ENCODE measurements at regions not wholly inside any gene's neighbourhood (a gene's known extent, or its start where the extent isn't known, plus 50 kb on each side); places are given as distances from the start of the nearest gene placed in this dataset.

- ATAC-seq (replicated peaks in 1 of 2) (no peak), DNase-seq (no peak)
- H3K4me3 Mint-ChIP-seq, result no peak overlapping the region
- H3K9me3 Mint-ChIP-seq, result peaks cover 6 to 7% of the 10 kb centered on the region in 2 donors
- H3K27me3 Mint-ChIP-seq (ENCODE audit: low read depth), result no peaks in the 10 kb centered on the region
- no peak overlapping the region for H3K27ac Mint-ChIP-seq
- no peaks in the 10 kb centered on the region for H3K36me3 Mint-ChIP-seq (ENCODE audit: insufficient read depth in 2 of 2)
- H3K4me1 Mint-ChIP-seq (ENCODE audit: low read depth), result no peaks in the 10 kb centered on the region
These were observed 570.0 kb downstream of the MMUT start for GRCh38 chr6:48893048-48893447.

GRCh38 chr6:48891308-48891707, 571.7 kb downstream of the MMUT start:
- Mint-ChIP-seq H3K27ac (no peak overlapping the region), H3K27me3 (ENCODE audit: low read depth) (no peaks in the 10 kb centered on the region), H3K9me3 (peaks cover 1 to 7% of the 10 kb centered on the region in 2 donors), H3K4me1 (ENCODE audit: low read depth) (no peaks in the 10 kb centered on the region), H3K36me3 (ENCODE audit: insufficient read depth in 2 of 2) (no peaks in the 10 kb centered on the region), H3K4me3 (no peak overlapping the region)
- ATAC-seq (replicated peaks in 1 of 2), result no peak
- DNase-seq, result no peak

- Mint-ChIP-seq H3K4me1 (ENCODE audit: low read depth) (no peaks in the 10 kb centered on the region), H3K9me3 (peaks cover 1 to 7% of the 10 kb centered on the region in 2 donors), H3K4me3 (no peak overlapping the region)
These were observed 573.6 kb downstream of the MMUT start for GRCh38 chr6:48889429-48889828.

DNA sequence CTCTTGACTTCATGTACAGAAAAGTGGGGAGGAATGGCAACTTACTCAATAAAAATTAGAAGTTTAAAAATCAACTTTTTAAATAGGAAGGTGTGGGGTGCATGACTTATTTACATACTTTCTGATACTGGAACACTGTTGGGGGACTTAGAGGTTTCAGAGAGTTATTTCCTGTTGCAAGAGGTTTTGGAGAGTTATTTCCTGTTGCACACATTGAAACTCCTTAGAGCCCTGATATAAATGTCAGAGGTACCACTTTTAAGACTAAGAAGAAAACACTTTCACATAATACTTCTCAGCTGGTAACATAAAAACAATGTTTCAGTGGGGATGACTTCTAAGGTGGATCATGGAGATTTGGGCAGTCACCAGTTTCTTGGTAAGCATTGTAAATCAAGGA, 579.9 kb downstream of the MMUT start:
- ATAC-seq (replicated peaks in 1 of 2), result no peak
- Mint-ChIP-seq H3K9me3 (peaks cover 4 to 8% of the 10 kb centered on the region in 2 donors), H3K4me1 (ENCODE audit: low read depth) (no peaks in the 10 kb centered on the region), H3K27me3 (ENCODE audit: low read depth) (no peaks in the 10 kb centered on the region), H3K4me3 (no peak overlapping the region), H3K27ac (no peak overlapping the region), H3K36me3 (ENCODE audit: insufficient read depth in 2 of 2) (no peaks in the 10 kb centered on the region)
- DNase-seq, result no peak

More at GRCh38 chr6:48889429-48889828, 573.6 kb downstream of the MMUT start:
- DNase-seq (no peak), ATAC-seq (replicated peaks in 1 of 2) (no peak)
- Mint-ChIP-seq H3K27me3 (ENCODE audit: low read depth) (no peaks in the 10 kb centered on the region), H3K36me3 (ENCODE audit: insufficient read depth in 2 of 2) (no peaks in the 10 kb centered on the region), H3K27ac (no peak overlapping the region)

DNA sequence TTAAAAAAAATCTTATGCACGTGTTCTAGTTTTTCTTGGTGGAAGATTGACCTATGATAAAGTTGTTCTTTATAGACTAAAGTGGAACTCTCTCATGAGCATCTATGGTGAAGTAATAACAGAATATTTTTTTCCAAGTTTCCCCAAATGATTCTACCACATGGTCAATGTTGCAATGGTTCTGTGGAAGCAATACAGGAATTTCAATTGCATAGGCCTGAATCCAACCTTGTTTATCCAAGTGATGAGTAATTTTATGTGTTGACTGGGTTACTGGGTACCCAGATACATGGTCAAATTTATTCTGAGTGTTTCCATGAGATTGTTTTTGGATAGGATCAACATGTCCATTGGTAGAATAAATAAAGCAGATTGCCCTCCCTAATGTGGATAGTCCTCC, 581.5 kb downstream of the MMUT start:
- ATAC-seq (replicated peaks in 1 of 2), result no peak
- H3K27ac Mint-ChIP-seq, result no peak overlapping the region
- H3K4me3 Mint-ChIP-seq, result no peak overlapping the region
- no peaks in the 10 kb centered on the region for H3K27me3 Mint-ChIP-seq (ENCODE audit: low read depth)
- peaks cover 4 to 8% of the 10 kb centered on the region in 2 donors for H3K9me3 Mint-ChIP-seq
- DNase-seq, result no peak
- no peaks in the 10 kb centered on the region for H3K36me3 Mint-ChIP-seq (ENCODE audit: insufficient read depth in 2 of 2)
- H3K4me1 Mint-ChIP-seq (ENCODE audit: low read depth), result no peaks in the 10 kb centered on the region

DNA sequence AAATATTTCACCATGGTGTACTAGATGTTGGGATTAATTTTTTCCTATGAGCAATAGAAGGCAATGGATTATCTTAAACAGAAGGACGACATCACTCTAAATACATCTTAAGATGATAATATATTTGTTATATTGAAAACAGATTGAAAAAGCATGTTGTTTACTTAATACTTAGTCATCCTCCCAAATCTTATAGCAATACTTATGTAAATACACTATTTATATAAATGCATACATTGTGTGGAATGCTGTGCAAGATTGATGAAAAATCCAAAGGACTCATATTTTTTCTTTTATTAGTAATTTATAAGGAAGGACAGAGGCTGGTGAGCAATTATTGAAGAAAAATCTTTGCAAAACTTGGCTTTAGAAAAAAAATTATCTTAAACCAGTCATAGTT, 593.5 kb downstream of the MMUT start:
- H3K4me1 Mint-ChIP-seq (ENCODE audit: low read depth), result no peaks in the 10 kb centered on the region
- H3K27me3 Mint-ChIP-seq (ENCODE audit: low read depth), result no peaks in the 10 kb centered on the region
- H3K4me3 Mint-ChIP-seq, result no peak overlapping the region
- DNase-seq, result no peak
- no peaks in the 10 kb centered on the region for H3K36me3 Mint-ChIP-seq (ENCODE audit: insufficient read depth in 2 of 2)
- no peak for ATAC-seq (replicated peaks in 1 of 2)
- no peak overlapping the region for H3K27ac Mint-ChIP-seq
- H3K9me3 Mint-ChIP-seq, result peaks cover 0 to 2% of the 10 kb centered on the region in 2 donors

GRCh38 chr6:48866682-48867081, 596.4 kb downstream of the MMUT start:
- peaks cover 2 to 4% of the 10 kb centered on the region in 2 donors for H3K9me3 Mint-ChIP-seq
- no peaks in the 10 kb centered on the region for H3K27me3 Mint-ChIP-seq (ENCODE audit: low read depth)
- ATAC-seq (replicated peaks in 1 of 2) (no peak), DNase-seq (no peak)
- H3K27ac Mint-ChIP-seq, result no peak overlapping the region
- no peaks in the 10 kb centered on the region for H3K4me1 Mint-ChIP-seq (ENCODE audit: low read depth)
- no peaks in the 10 kb centered on the region for H3K36me3 Mint-ChIP-seq (ENCODE audit: insufficient read depth in 2 of 2)
- no peak overlapping the region for H3K4me3 Mint-ChIP-seq

GRCh38 chr6:48860175-48860574, 602.9 kb downstream of the MMUT start:
- Mint-ChIP-seq H3K4me3 (no peak overlapping the region), H3K36me3 (ENCODE audit: insufficient read depth in 2 of 2) (no peaks in the 10 kb centered on the region), H3K4me1 (ENCODE audit: low read depth) (no peaks in the 10 kb centered on the region), H3K27me3 (ENCODE audit: low read depth) (no peaks in the 10 kb centered on the region), H3K9me3 (peaks cover 4 to 5% of the 10 kb centered on the region in 2 donors), H3K27ac (no peak overlapping the region)
- no peak for ATAC-seq (replicated peaks in 1 of 2)
- no peak for DNase-seq

GRCh38 chr6:48859562-48860123, 603.4 kb downstream of the MMUT start:
- ATAC-seq (replicated peaks in 1 of 2) (no peak), DNase-seq (no peak)
- H3K27ac Mint-ChIP-seq, result no peak overlapping the region
- H3K9me3 Mint-ChIP-seq, result peaks cover 4 to 5% of the 10 kb centered on the region in 2 donors
- no peak overlapping the region for H3K4me3 Mint-ChIP-seq
- no peaks in the 10 kb centered on the region for H3K27me3 Mint-ChIP-seq (ENCODE audit: low read depth)
- no peaks in the 10 kb centered on the region for H3K4me1 Mint-ChIP-seq (ENCODE audit: low read depth)
- H3K36me3 Mint-ChIP-seq (ENCODE audit: insufficient read depth in 2 of 2), result no peaks in the 10 kb centered on the region

DNA sequence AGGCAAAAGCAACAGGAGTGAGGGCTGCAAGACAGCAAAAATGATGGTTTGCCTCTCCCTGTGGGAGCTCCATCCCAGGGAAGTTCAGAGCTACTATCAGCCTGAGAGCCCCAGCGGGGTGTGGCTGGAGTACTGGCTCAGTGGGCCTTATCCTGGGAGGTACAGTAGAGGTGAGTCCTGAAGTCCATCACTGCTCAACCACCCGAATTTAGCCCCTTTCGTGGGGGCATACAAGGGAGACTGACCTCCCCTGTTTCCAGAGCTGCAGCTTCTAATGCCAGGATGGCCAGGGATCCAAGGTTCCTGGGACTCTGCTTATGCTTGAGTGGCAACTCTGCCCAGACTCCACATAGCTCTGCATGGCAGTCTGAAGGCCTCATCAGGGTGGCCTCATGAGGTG, 617.8 kb downstream of the MMUT start:
- peaks cover 15 to 27% of the 10 kb centered on the region in 2 donors for H3K9me3 Mint-ChIP-seq
- no peak for ATAC-seq (replicated peaks in 1 of 2)
- no peak overlapping the region for H3K27ac Mint-ChIP-seq
- H3K4me1 Mint-ChIP-seq (ENCODE audit: low read depth), result no peaks in the 10 kb centered on the region
- no peak for DNase-seq
- H3K36me3 Mint-ChIP-seq (ENCODE audit: insufficient read depth in 2 of 2), result peaks cover 3 to 4% of the 10 kb centered on the region in 2 donors
- H3K4me3 Mint-ChIP-seq, result no peak overlapping the region
- no peaks in the 10 kb centered on the region for H3K27me3 Mint-ChIP-seq (ENCODE audit: low read depth)

DNA sequence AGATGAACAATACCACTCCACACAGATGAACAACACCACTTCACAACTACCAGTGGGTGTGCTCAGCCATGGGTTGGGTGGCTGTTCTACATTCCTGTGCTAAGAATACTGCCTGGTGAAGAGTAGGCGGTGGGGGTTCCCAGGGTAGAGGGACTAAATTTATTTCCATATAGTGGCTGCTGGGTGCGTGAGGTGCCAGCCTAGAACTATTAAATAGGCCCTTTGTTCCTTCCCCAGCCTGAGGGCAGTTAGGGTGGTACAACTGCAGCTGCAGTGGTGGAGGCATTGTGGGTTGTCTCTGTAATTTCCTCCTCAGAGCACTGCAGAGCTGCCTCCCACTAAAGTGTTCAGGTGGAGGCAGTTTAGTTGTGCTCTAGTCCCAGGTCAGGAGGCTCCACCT, 618.4 kb downstream of the MMUT start:
- no peaks in the 10 kb centered on the region for H3K4me1 Mint-ChIP-seq (ENCODE audit: low read depth)
- ATAC-seq (replicated peaks in 1 of 2) (no peak), DNase-seq (no peak)
- peaks cover 17 to 28% of the 10 kb centered on the region in 2 donors for H3K9me3 Mint-ChIP-seq
- H3K27ac Mint-ChIP-seq, result no peak overlapping the region
- H3K27me3 Mint-ChIP-seq (ENCODE audit: low read depth), result no peaks in the 10 kb centered on the region
- no peak overlapping the region for H3K4me3 Mint-ChIP-seq
- peaks cover 3 to 4% of the 10 kb centered on the region in 2 donors for H3K36me3 Mint-ChIP-seq (ENCODE audit: insufficient read depth in 2 of 2)

DNA sequence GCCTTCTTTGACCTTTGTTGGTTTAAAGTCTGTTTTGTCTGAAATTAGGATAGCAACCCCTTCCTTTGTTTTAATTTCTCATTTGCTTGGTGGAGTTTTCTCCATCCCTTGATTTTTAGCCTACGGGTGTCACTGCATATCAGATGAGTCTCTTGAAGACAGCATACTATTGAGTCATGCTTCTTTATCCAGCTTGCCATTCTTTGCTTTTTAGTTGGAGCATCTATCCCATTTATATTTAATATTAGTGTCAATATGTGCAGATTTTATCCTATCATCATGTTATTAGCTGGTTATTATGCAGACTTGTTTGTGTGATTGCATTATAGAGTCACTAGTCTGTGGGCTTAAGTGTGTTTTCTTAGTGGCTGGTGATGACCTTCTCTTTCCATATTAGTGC, 622.2 kb downstream of the MMUT start:
- no peaks in the 10 kb centered on the region for H3K27me3 Mint-ChIP-seq (ENCODE audit: low read depth)
- H3K4me3 Mint-ChIP-seq, result no peak overlapping the region
- no peak overlapping the region for H3K27ac Mint-ChIP-seq
- H3K9me3 Mint-ChIP-seq, result peaks cover 14 to 22% of the 10 kb centered on the region in 2 donors
- H3K4me1 Mint-ChIP-seq (ENCODE audit: low read depth), result no peaks in the 10 kb centered on the region
- no peak for DNase-seq
- H3K36me3 Mint-ChIP-seq (ENCODE audit: insufficient read depth in 2 of 2), result peaks cover 3 to 4% of the 10 kb centered on the region in 2 donors
- ATAC-seq (replicated peaks in 1 of 2), result no peak

GRCh38 chr6:48839206-48839605, 623.8 kb downstream of the MMUT start:
- no peak for DNase-seq
- peaks cover 14 to 18% of the 10 kb centered on the region in 2 donors for H3K9me3 Mint-ChIP-seq
- no peak for ATAC-seq (replicated peaks in 1 of 2)
- H3K4me3 Mint-ChIP-seq, result no peak overlapping the region
- H3K4me1 Mint-ChIP-seq (ENCODE audit: low read depth), result no peaks in the 10 kb centered on the region
- peaks cover 0 to 3% of the 10 kb centered on the region in 2 donors for H3K36me3 Mint-ChIP-seq (ENCODE audit: insufficient read depth in 2 of 2)
- no peak overlapping the region for H3K27ac Mint-ChIP-seq
- no peaks in the 10 kb centered on the region for H3K27me3 Mint-ChIP-seq (ENCODE audit: low read depth)

DNA sequence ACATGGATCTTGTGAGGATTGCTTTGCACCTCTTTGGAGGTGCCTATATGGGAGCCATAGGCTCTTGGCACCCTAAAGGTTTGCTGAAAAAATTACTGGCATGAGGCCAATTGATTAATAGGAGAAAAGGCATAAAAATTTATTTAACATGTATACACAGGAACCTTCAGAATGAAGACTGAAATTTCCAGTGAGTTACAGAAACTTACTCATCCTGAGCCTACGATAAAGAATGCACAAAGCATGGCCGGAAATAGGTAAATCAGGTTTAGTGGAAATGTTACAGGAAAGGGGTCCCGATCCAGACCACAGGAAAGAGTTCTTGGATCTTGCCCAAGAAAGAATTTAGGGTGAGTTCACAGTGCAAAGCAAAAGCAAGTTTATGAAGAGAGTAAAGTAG, 625.3 kb downstream of the MMUT start:
- Mint-ChIP-seq H3K27ac (no peak overlapping the region), H3K27me3 (ENCODE audit: low read depth) (no peaks in the 10 kb centered on the region), H3K4me1 (ENCODE audit: low read depth) (no peaks in the 10 kb centered on the region), H3K9me3 (peaks cover 14 to 16% of the 10 kb centered on the region in 2 donors), H3K4me3 (no peak overlapping the region), H3K36me3 (ENCODE audit: insufficient read depth in 2 of 2) (peaks cover 0 to 3% of the 10 kb centered on the region in 2 donors)
- no peak for ATAC-seq (replicated peaks in 1 of 2)
- DNase-seq, result no peak

All from activated T-cell treated with anti-CD3 and anti-CD28 coated beads, Interleukin-2, amount 50 U/mL, for 72 hours (primary cell).